ENCODE measurements at regions not wholly inside any gene's neighbourhood (a gene's known extent, or its start where the extent isn't known, plus 50 kb on each side); places are given as distances from the start of the nearest gene placed in this dataset.

DNA sequence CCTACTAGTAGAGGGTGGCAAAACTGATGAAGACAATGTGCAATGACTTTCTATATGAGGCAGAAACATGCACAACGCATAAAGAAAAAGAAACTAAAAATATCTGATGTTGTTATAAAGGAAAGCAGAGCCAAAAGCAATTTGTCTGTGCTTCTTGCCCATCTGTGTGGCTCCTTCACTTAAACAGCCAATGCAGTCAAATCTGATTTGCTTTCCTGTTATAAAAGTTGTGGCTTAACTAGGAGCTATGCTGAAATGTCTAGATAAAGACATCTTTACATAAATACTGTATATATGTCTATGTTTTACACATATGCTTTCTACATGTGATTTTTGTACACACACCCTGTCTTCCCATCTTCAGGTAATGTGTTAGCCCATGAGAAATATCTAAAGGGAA is 508.2 kb downstream of the CETN3 start:
- H3K27me3 ChIP-seq = no peaks in the 10 kb centered on the region
- no peak for DNase-seq (ENCODE audit: extremely low spot score)
- H3K4me3 ChIP-seq = no peak overlapping the region
- H3K36me3 ChIP-seq = no peaks in the 10 kb centered on the region
- H3K27ac ChIP-seq (replicated peaks in 1 of 4) = peak overlapping the region; percentile 45 to 76 (median 64)
- peaks cover 3 to 25% (median 14%) of the 10 kb centered on the region in 4 donors for H3K4me1 ChIP-seq
- H3K9me3 ChIP-seq = peaks cover 0 to 2% (median 0%) of the 10 kb centered on the region in 4 donors
- 30% methylated on average over 1 of the region's 1 CpG for WGBS
- TF ChIP-seq EP300 (IDR thresholded peaks at IDR 0.05) (no peak), POLR2AphosphoS5 (IDR thresholded peaks at IDR 0.05) (no peak), POLR2A (IDR thresholded peaks at IDR 0.05; ENCODE audit: low read depth) (no peak)
- TF ChIP-seq, protein P1, sequence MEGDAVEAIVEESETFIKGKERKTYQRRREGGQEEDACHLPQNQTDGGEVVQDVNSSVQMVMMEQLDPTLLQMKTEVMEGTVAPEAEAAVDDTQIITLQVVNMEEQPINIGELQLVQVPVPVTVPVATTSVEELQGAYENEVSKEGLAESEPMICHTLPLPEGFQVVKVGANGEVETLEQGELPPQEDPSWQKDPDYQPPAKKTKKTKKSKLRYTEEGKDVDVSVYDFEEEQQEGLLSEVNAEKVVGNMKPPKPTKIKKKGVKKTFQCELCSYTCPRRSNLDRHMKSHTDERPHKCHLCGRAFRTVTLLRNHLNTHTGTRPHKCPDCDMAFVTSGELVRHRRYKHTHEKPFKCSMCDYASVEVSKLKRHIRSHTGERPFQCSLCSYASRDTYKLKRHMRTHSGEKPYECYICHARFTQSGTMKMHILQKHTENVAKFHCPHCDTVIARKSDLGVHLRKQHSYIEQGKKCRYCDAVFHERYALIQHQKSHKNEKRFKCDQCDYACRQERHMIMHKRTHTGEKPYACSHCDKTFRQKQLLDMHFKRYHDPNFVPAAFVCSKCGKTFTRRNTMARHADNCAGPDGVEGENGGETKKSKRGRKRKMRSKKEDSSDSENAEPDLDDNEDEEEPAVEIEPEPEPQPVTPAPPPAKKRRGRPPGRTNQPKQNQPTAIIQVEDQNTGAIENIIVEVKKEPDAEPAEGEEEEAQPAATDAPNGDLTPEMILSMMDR (IDR thresholded peaks at IDR 0.05) = no peak
- intact Hi-C loops (cut with DNase I) = no loop called here

- WGBS = 82% methylated on average over 1 of the region's 1 CpG
- peaks cover 3 to 25% (median 14%) of the 10 kb centered on the region in 4 donors for H3K4me1 ChIP-seq
- H3K9me3 ChIP-seq = peaks cover 0 to 12% (median 2%) of the 10 kb centered on the region in 4 donors
- intact Hi-C loops (cut with DNase I) = no loop called here
- no peak for DNase-seq (ENCODE audit: extremely low spot score)
- no peak overlapping the region for H3K27ac ChIP-seq (replicated peaks in 1 of 4)
- TF ChIP-seq POLR2A (IDR thresholded peaks at IDR 0.05; ENCODE audit: low read depth) = no peak
- TF ChIP-seq, protein P1 (IDR thresholded peaks at IDR 0.05) = no peak
- TF ChIP-seq POLR2AphosphoS5 (IDR thresholded peaks at IDR 0.05) = no peak
- no peak for TF ChIP-seq EP300 (IDR thresholded peaks at IDR 0.05)
- H3K27me3 ChIP-seq = no peaks in the 10 kb centered on the region
- H3K4me3 ChIP-seq = no peak overlapping the region
- no peaks in the 10 kb centered on the region for H3K36me3 ChIP-seq
Observed at GRCh38 chr5:89900346-89900745, 509.2 kb downstream of the CETN3 start.

DNA sequence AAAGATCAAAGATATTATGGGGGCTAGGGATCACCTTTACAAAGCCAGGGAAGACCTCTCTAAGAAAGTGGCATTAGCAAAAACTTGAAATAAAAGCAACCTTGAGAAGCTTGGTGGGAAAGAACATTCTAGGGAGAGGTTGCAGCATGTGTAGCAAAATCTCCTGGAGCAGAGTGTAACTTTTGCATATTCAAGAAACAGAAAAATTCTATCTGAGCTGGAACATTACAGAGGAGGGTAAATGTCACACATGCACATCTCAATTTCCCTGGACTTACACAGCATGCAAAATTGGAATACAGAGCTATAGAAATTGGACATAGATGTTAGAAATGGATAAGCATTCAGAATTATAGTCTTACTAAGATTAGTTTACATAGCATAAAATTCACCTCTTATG is 510.0 kb downstream of the CETN3 start:
- H3K36me3 ChIP-seq = no peaks in the 10 kb centered on the region
- TF ChIP-seq EP300 (IDR thresholded peaks at IDR 0.05) (no peak), POLR2A (IDR thresholded peaks at IDR 0.05; ENCODE audit: low read depth) (no peak), POLR2AphosphoS5 (IDR thresholded peaks at IDR 0.05) (no peak)
- peaks cover 3 to 25% (median 14%) of the 10 kb centered on the region in 4 donors for H3K4me1 ChIP-seq
- no peaks in the 10 kb centered on the region for H3K27me3 ChIP-seq
- intact Hi-C loops (cut with DNase I) = no loop called here
- no peak for DNase-seq (ENCODE audit: extremely low spot score)
- H3K4me3 ChIP-seq = no peak overlapping the region
- peaks cover 0 to 13% (median 2%) of the 10 kb centered on the region in 4 donors for H3K9me3 ChIP-seq
- no peak overlapping the region for H3K27ac ChIP-seq (replicated peaks in 1 of 4)

- Histone ChIP-seq H3K36me3 (no peaks in the 10 kb centered on the region), H3K27ac (replicated peaks in 1 of 4) (no peak overlapping the region), H3K9me3 (peaks cover 0 to 25% (median 14%) of the 10 kb centered on the region in 4 donors), H3K27me3 (no peaks in the 10 kb centered on the region), H3K4me1 (no peaks in the 10 kb centered on the region), H3K4me3 (no peak overlapping the region)
- TF ChIP-seq POLR2AphosphoS5 (IDR thresholded peaks at IDR 0.05) (no peak), POLR2A (IDR thresholded peaks at IDR 0.05; ENCODE audit: low read depth) (no peak), EP300 (IDR thresholded peaks at IDR 0.05) (no peak)
- TF ChIP-seq, protein P1 (IDR thresholded peaks at IDR 0.05) = no peak
- WGBS = 79% methylated on average over 2 of the region's 2 CpGs
- intact Hi-C loops (cut with DNase I) = no loop called here
- DNase-seq (ENCODE audit: extremely low spot score) = no peak
Observed at GRCh38 chr5:89893546-89893945, 516.0 kb downstream of the CETN3 start.

- TF ChIP-seq POLR2AphosphoS5 (IDR thresholded peaks at IDR 0.05) (no peak), EP300 (IDR thresholded peaks at IDR 0.05) (no peak), POLR2A (IDR thresholded peaks at IDR 0.05; ENCODE audit: low read depth) (no peak)
- TF ChIP-seq, protein P1 (IDR thresholded peaks at IDR 0.05) = no peak
- no peaks in the 10 kb centered on the region for H3K27me3 ChIP-seq
- no peak for DNase-seq (ENCODE audit: extremely low spot score)
- H3K36me3 ChIP-seq = no peaks in the 10 kb centered on the region
- H3K9me3 ChIP-seq = peaks cover 0 to 4% (median 0%) of the 10 kb centered on the region in 4 donors
- no peak overlapping the region for H3K4me3 ChIP-seq
- H3K4me1 ChIP-seq = no peaks in the 10 kb centered on the region
- H3K27ac ChIP-seq (replicated peaks in 1 of 4) = no peak overlapping the region
- intact Hi-C loops (cut with DNase I) = no loop called here
Observed at GRCh38 chr5:89885670-89886069, 523.9 kb downstream of the CETN3 start.

All from esophagus muscularis mucosa (tissue), 4 donors.